NCI-H1105 treated with DMSO at 0.1 percent for 48 hours (cell line): ENCODE measurements at regions not wholly inside any gene's neighbourhood (a gene's known extent, or its start where the extent isn't known, plus 50 kb on each side); places are given as distances from the start of the nearest gene placed in this dataset.
A peak's percentile ranks its signal among the peaks of the same experiment; 100 is the strongest.
"Not testable (repeated sequence)": the region's sequence is repeated elsewhere in the genome, so short reads cannot be mapped to it uniquely, and the experiment has no call there.

Source experiments
- DNase-seq: peaks from one replicate; lab custom pipeline; 2025; lab: John Stamatoyannopoulos, UW

GRCh38 chr2:118387509-118387908 is 299.2 kb downstream of the INSIG2 start:
- no peak for DNase-seq

DNA sequence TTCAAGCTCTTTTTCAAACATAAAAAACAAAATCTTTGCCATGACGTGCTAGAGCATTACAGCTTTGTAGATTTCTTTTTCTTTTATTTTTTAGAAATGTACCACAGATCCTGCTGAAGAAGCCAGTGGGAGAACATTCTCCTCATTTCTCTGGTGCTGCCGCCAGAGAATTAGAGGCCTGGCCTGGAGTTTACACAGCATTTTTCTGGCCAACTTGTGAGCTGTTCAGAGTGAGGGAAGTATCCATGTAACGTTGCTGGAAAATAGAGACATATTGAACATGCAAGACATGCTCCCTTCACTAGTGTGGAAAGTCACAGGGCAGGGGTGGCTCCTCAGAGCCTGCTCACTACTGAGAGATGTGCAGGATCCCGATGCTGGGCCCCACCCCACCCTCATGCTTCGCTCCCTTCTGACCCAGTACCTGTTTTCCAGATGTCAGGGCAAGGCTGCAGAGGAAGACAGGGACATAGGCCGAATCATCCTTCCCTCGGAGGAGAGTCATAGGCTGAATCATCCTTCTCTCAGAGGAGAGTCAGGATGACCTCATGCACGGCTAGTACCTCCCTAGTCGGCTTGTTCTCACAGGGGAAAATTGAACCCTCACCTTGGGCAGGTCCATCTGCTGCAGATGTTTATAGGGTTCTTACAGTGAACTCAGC is 298.5 kb downstream of the INSIG2 start:
- DNase-seq, result no peak

DNA sequence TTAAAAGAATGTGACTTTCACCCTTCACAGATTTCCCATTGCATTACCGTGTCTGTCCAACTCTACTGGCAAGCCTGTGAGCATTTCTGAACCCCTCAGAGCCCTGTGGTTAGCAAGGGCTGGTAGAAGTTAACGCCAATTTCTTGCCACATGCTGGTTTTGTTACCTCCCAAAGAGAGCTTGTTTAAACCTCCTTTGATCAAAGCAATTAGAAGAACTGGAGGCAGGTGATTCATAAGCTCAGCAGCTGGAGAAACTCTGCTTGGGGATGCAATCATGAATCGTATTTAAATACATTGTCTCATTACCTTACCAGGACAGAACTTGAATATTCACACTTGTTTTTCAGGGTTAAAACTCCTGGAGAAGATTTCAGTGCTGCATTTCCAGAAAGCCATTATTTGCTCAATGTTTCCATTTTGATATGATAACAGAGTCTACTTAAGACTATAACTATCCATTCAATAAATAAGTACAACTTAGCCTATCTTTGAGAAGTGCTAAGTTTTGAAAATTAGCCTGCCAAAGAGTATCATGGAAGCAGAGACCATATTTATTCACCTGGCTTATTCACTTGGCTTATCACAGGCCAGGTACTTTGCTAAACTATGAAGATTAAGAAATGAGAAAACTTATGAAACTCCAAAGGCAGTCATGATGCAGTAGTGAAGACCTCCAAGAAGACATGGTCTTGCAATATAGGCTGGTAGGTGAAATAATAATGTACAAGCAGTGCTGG is 292.8 kb downstream of the INSIG2 start:
- DNase-seq, result no peak

- no peak for DNase-seq
Measured at GRCh38 chr2:118375907-118376485, 287.7 kb downstream of the INSIG2 start.

- no peak for DNase-seq
Measured at GRCh38 chr2:118374974-118375755, 286.9 kb downstream of the INSIG2 start.

DNA sequence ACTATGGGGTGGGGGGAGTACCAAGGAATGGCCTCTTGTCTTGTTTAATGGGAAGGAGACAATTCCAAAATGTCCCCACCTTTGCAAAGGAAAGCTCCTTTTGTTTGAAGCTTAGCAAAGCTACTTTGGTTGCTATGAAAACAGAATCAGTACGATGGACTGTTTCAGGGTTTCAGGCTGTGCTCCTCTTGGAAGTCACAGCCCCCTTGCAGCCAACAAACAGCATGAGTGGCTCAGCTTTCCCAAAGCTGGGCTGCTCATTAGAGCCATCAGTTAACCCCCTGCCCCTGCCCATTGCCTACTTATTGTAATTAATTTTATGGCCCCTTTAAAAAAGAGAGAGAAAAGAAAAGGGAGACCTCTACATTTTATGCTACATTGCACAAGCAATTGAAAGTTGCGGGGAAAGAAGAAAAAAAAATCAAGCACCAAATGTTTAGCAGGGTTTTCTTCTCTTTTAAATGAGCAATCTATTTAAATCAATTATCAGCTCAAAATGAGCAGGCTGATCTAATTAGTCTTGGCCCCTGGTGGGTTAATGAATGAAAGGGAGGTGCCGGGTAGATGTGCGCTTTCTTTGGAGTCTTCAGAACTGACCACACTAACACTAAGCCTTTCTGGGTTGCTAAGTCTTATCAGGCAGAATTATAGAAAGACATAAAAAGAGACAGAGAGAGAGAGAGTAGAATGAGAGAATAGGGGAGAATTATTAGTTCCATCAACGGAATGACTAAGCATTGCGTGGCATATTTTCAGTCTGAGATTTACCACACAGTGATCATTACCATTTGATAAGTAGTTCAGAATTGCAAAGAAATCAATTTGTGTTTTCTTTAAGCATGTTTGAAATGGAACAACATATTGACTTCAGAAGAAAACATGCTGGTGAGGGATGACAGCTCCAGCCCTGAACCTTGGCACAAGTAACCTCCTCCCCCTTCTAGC is 284.9 kb downstream of the INSIG2 start:
- no peak for DNase-seq

DNA sequence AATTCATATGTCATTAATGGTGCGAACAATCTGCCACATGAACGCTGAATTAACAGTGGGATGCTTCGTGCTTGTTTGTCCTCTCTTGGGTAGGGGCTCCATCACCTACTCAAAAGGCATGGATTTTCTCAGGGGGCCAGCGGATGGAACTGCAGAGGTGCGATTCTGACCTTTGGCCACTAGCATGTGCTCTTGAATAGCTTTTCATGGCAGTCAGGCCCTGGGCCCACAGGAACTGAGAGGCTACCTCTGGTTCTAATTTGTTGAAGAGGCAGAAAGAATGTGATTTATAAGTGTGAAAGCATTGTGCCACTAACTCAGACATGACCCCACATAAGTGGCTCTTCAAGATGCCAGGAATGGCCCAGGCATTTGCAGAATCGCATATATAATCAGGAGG is 283.2 kb downstream of the INSIG2 start:
- DNase-seq, result peak; percentile 20

- DNase-seq, result not testable (repeated sequence)
Measured at GRCh38 chr2:118369521-118369920, 281.2 kb downstream of the INSIG2 start.

DNA sequence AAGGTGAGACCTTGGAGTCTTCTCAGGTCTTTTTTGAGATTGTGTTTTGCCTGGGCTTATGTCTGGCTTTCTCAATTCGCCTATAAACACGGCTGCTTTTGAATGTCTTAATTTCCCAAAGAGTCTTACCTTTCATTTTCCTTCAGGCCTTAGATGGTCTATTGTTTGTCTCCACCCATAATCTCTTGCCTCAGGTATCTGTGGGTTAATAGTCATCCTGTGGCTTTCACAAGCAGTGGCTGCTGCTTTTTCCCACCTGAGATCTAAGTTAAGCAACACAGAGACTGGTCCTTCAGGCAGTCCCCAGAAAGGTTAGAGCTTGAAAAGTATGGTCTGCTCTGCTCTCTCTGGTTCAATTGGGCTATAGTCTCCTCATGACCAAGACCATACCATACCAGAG is 275.3 kb downstream of the INSIG2 start:
- no peak for DNase-seq

DNA sequence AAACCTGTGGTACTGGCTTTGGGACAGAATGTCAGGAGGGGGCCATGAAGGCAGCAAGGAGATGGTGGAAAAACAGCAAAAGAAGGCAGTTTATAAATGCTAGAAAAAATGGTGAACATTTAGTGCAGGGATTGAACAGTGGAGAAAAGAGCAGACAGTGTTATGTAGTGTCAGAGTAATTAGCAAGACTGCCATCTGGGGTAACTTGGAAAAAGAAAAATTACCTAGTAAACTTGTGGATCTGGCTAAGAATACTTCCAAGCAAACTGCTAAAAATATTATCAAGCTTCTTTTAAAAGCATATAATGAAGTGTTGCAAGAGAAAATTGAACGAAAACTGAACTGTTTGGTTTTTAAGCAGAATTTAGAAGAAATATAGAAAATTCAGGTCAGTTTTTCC is 267.8 kb downstream of the INSIG2 start:
- DNase-seq, result no peak

GRCh38 chr2:118351796-118352195 is 263.5 kb downstream of the INSIG2 start:
- no peak for DNase-seq

- DNase-seq, result no peak
Measured at GRCh38 chr2:118350621-118351020, 262.4 kb downstream of the INSIG2 start.

GRCh38 chr2:118349365-118349764 is 261.1 kb downstream of the INSIG2 start:
- no peak for DNase-seq

DNA sequence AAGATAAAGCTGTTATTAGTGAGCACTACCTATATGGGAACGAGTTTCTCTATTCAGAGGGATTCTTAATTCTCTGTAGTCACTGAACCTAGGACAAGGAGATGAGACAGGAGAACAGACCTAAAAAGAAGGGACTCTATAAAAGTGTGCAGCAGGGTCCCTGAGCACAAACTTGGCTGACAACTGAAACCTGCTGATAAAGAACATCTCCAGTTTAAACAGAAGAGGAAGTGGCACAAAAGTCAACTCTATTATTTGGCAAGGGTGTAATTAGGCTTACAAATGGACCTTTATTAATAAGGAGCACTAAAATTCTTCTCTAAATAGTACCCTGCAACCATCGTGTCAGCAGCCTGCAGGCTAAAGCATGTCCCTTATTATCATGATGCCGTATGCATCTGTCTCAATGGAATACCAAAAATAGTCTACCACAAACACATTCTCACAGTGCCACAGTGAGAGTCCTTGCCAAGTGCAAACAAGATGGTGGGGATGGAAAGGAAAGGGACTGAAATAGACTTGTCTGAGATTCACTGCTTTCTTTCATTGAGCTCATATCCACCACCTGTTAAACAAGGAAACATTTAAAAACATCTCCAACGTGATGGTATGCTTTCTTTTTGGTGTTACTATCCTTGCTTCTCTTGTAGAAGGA is 260.2 kb downstream of the INSIG2 start:
- peak; percentile 70 for DNase-seq

DNA sequence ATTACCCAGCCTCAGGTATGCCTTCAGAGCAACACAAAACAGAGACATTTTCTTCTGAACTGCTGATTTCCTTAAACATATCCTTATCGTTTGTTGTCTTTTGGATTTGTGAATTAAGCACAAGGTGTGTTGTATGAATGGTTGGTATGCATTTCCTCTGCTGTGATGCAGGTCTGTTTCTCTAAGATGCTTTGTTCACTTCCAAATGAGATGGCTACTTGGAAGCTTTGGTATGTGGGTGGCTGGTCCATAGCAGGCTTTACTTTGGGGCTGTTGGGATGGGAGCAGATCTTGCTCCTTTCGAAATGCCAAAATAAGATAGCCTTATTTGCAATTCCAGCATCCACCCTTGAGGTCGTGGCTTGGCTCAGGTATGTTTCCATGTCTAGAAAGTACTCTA is 257.2 kb downstream of the INSIG2 start:
- no peak for DNase-seq

DNA sequence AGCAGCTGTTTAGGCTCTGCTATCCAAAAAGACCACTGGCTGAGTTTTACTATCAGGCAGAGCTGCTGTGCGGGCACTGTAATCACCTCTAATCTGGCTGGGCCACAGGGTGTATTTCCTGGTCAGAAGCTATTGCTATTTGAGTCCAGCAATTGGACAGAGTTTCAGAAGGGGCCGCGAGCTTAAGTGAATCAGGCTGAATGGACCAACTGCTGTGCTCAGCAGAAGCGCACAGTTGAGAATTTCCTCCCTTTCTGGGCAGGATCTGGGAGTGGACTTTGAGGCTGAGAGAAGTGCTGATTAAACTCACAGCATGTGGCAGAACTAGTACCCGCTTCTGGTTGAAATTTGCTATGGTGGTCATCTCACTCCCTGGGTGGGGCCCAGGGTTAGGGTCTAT is 251.8 kb downstream of the INSIG2 start:
- DNase-seq, result no peak

DNA sequence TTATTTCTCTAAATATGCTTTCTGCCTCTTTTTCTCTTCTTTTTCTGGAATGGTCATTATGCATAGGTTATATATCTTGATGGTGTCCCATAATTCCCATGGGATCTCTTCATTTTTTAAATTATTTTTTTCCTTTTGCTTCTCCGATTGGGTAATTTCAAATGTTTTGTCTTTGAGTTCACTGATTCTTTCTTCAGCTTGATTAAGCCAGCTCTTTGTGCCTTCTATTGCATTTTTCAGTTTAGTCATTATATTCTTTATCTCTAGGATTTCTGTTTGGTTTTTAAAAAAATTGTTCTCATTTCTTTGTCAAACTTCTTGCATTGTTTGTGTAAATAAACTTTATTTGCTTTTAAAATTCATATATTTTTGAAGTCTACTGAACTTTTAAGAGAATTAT is 251.1 kb downstream of the INSIG2 start:
- DNase-seq, result no peak

- DNase-seq, result no peak
Measured at GRCh38 chr2:118333664-118334063, 245.4 kb downstream of the INSIG2 start.

DNA sequence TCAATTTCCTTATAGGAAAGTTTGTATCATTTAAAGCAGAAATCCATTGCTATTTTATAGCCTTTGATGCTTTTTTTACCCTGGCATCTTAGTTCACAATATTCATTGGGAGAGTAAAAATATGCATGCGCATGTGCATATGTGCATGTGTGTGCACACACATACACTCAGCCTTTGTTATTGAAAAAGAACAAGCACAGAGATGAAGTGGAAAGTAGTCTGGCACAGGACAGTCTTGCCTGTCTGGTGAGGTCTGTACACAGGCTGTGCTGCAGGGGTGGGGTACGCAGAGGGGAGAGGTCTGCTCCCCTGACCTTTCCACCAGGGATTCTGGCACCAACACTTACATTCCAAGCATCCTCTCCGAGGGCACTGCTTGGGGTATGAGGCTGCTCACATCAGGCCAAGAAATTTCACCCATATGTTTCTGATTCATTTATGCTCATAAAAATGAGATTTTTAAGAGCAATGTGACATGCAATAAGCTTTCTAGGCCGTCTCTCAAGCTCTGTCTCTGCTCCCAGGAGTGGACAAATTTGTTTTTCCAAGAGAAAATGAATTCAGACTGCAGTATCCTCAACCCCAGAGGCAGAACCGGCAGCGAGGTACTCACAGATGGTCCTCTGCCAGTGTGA is 237.2 kb downstream of the INSIG2 start:
- DNase-seq, result no peak

DNA sequence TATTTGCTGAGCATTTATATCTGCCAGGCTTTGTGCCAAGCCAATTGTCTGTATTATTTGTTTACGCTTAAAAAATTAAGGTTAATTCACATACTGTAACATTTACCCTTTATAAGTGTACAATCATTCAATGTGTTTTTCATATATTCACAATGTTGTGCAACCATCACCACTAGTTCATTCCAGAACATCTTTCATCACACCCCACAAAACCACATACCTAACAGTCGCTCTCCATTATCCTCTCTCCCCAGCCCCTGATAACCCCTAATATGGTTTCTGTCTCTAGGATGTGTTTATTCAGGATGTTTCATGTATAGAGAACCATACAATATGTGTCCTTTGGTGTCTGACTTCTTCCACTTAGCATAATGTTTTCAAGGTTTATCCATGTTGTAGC is 234.1 kb downstream of the INSIG2 start:
- no peak for DNase-seq
